ENCODE measurements at regions not wholly inside any gene's neighbourhood (a gene's known extent, or its start where the extent isn't known, plus 50 kb on each side); places are given as distances from the start of the nearest gene placed in this dataset.
"Not testable (repeated sequence)": the region's sequence is repeated elsewhere in the genome, so short reads cannot be mapped to it uniquely, and the experiment has no call there.

- H3K9me3 Mint-ChIP-seq = peaks cover 7% of the 10 kb centered on the region
- intact Hi-C loops (cut with micrococcal nuclease) = no loop called here
These were observed 194.8 kb upstream of the FBXL7 start for GRCh38 chr5:15304914-15305834.

GRCh38 chr5:15304066-15304731 lies 195.8 kb upstream of the FBXL7 start:
- no peak overlapping the region for H3K4me3 Mint-ChIP-seq
- H3K4me1 Mint-ChIP-seq (ENCODE audit: low read depth) = no peaks in the 10 kb centered on the region
- peaks cover 12% of the 10 kb centered on the region for H3K9me3 Mint-ChIP-seq
- DNase-seq (ENCODE audit: low spot score) = no peak
- intact Hi-C loops (cut with micrococcal nuclease) = no loop called here
- H3K36me3 Mint-ChIP-seq (ENCODE audit: low read depth) = no peaks in the 10 kb centered on the region
- H3K27ac Mint-ChIP-seq = no peak overlapping the region
- no peaks in the 10 kb centered on the region for H3K27me3 Mint-ChIP-seq (ENCODE audit: insufficient read depth)

More at GRCh38 chr5:15304914-15305834, 194.8 kb upstream of the FBXL7 start:
- no peak overlapping the region for H3K4me3 Mint-ChIP-seq
- DNase-seq (ENCODE audit: low spot score) = no peak
- H3K36me3 Mint-ChIP-seq (ENCODE audit: low read depth) = no peaks in the 10 kb centered on the region
- no peaks in the 10 kb centered on the region for H3K27me3 Mint-ChIP-seq (ENCODE audit: insufficient read depth)
- no peak overlapping the region for H3K27ac Mint-ChIP-seq
- H3K4me1 Mint-ChIP-seq (ENCODE audit: low read depth) = no peaks in the 10 kb centered on the region

GRCh38 chr5:15300141-15300540 lies 199.8 kb upstream of the FBXL7 start:
- DNase-seq (ENCODE audit: low spot score) = no peak
- intact Hi-C loops (cut with micrococcal nuclease) = no loop called here
- Mint-ChIP-seq H3K4me3 (no peak overlapping the region), H3K27me3 (ENCODE audit: insufficient read depth) (no peaks in the 10 kb centered on the region), H3K36me3 (ENCODE audit: low read depth) (no peaks in the 10 kb centered on the region), H3K9me3 (peaks cover 9% of the 10 kb centered on the region), H3K27ac (no peak overlapping the region), H3K4me1 (ENCODE audit: low read depth) (no peaks in the 10 kb centered on the region)

GRCh38 chr5:15290953-15291352 lies 209.0 kb upstream of the FBXL7 start:
- Mint-ChIP-seq H3K36me3 (ENCODE audit: low read depth) (no peaks in the 10 kb centered on the region), H3K4me3 (no peak overlapping the region), H3K4me1 (ENCODE audit: low read depth) (no peaks in the 10 kb centered on the region), H3K27me3 (ENCODE audit: insufficient read depth) (no peaks in the 10 kb centered on the region), H3K27ac (no peak overlapping the region), H3K9me3 (peaks cover 20% of the 10 kb centered on the region)
- no peak for DNase-seq (ENCODE audit: low spot score)
- intact Hi-C loops (cut with micrococcal nuclease) = no loop called here

GRCh38 chr5:15286650-15287049 lies 213.3 kb upstream of the FBXL7 start:
- no peak overlapping the region for H3K4me3 Mint-ChIP-seq
- no peak for DNase-seq (ENCODE audit: low spot score)
- H3K4me1 Mint-ChIP-seq (ENCODE audit: low read depth) = no peaks in the 10 kb centered on the region
- no peaks in the 10 kb centered on the region for H3K27me3 Mint-ChIP-seq (ENCODE audit: insufficient read depth)
- intact Hi-C loops (cut with micrococcal nuclease) = no loop called here
- peaks cover 7% of the 10 kb centered on the region for H3K9me3 Mint-ChIP-seq
- no peak overlapping the region for H3K27ac Mint-ChIP-seq
- H3K36me3 Mint-ChIP-seq (ENCODE audit: low read depth) = no peaks in the 10 kb centered on the region

GRCh38 chr5:15285901-15286583 lies 213.9 kb upstream of the FBXL7 start:
- H3K36me3 Mint-ChIP-seq (ENCODE audit: low read depth) = no peaks in the 10 kb centered on the region
- H3K27ac Mint-ChIP-seq = no peak overlapping the region
- H3K27me3 Mint-ChIP-seq (ENCODE audit: insufficient read depth) = no peaks in the 10 kb centered on the region
- no peaks in the 10 kb centered on the region for H3K4me1 Mint-ChIP-seq (ENCODE audit: low read depth)
- intact Hi-C loops (cut with micrococcal nuclease) = no loop called here
- no peak for DNase-seq (ENCODE audit: low spot score)
- H3K4me3 Mint-ChIP-seq = no peak overlapping the region
- peaks cover 3% of the 10 kb centered on the region for H3K9me3 Mint-ChIP-seq

- no peak overlapping the region for H3K27ac Mint-ChIP-seq
- no peak for DNase-seq (ENCODE audit: low spot score)
- no peaks in the 10 kb centered on the region for H3K9me3 Mint-ChIP-seq
- no peaks in the 10 kb centered on the region for H3K27me3 Mint-ChIP-seq (ENCODE audit: insufficient read depth)
- no peaks in the 10 kb centered on the region for H3K36me3 Mint-ChIP-seq (ENCODE audit: low read depth)
- H3K4me1 Mint-ChIP-seq (ENCODE audit: low read depth) = no peaks in the 10 kb centered on the region
- intact Hi-C loops (cut with micrococcal nuclease) = no loop called here
- H3K4me3 Mint-ChIP-seq = no peak overlapping the region
These were observed 215.3 kb upstream of the FBXL7 start for GRCh38 chr5:15284706-15285105.

GRCh38 chr5:15283076-15283475 lies 216.9 kb upstream of the FBXL7 start:
- no peaks in the 10 kb centered on the region for H3K27me3 Mint-ChIP-seq (ENCODE audit: insufficient read depth)
- H3K4me3 Mint-ChIP-seq = no peak overlapping the region
- intact Hi-C loops (cut with micrococcal nuclease) = no loop called here
- DNase-seq (ENCODE audit: low spot score) = no peak
- H3K9me3 Mint-ChIP-seq = no peaks in the 10 kb centered on the region
- no peak overlapping the region for H3K27ac Mint-ChIP-seq
- no peaks in the 10 kb centered on the region for H3K36me3 Mint-ChIP-seq (ENCODE audit: low read depth)
- no peaks in the 10 kb centered on the region for H3K4me1 Mint-ChIP-seq (ENCODE audit: low read depth)

GRCh38 chr5:15282611-15283010 lies 217.4 kb upstream of the FBXL7 start:
- Mint-ChIP-seq H3K36me3 (ENCODE audit: low read depth) (no peaks in the 10 kb centered on the region), H3K4me3 (no peak overlapping the region), H3K27me3 (ENCODE audit: insufficient read depth) (no peaks in the 10 kb centered on the region), H3K9me3 (no peaks in the 10 kb centered on the region), H3K27ac (no peak overlapping the region), H3K4me1 (ENCODE audit: low read depth) (no peaks in the 10 kb centered on the region)
- intact Hi-C loops (cut with micrococcal nuclease) = no loop called here
- no peak for DNase-seq (ENCODE audit: low spot score)

- H3K9me3 Mint-ChIP-seq = peaks cover 24% of the 10 kb centered on the region
- intact Hi-C loops (cut with micrococcal nuclease); H3K27me3 Mint-ChIP-seq (ENCODE audit: insufficient read depth); H3K27ac Mint-ChIP-seq; H3K4me1 Mint-ChIP-seq (ENCODE audit: low read depth); H3K4me3 Mint-ChIP-seq; DNase-seq (ENCODE audit: low spot score); H3K36me3 Mint-ChIP-seq (ENCODE audit: low read depth): not testable (repeated sequence)
These were observed 228.4 kb upstream of the FBXL7 start for GRCh38 chr5:15271596-15271995.

- H3K27ac Mint-ChIP-seq = no peak overlapping the region
- peaks cover 25% of the 10 kb centered on the region for H3K9me3 Mint-ChIP-seq
- no peak overlapping the region for H3K4me3 Mint-ChIP-seq
- no peaks in the 10 kb centered on the region for H3K4me1 Mint-ChIP-seq (ENCODE audit: low read depth)
- H3K36me3 Mint-ChIP-seq (ENCODE audit: low read depth) = no peaks in the 10 kb centered on the region
- intact Hi-C loops (cut with micrococcal nuclease) = no loop called here
- H3K27me3 Mint-ChIP-seq (ENCODE audit: insufficient read depth) = no peaks in the 10 kb centered on the region
- DNase-seq (ENCODE audit: low spot score) = no peak
These were observed 232.0 kb upstream of the FBXL7 start for GRCh38 chr5:15267966-15268365.

- no peak for DNase-seq (ENCODE audit: low spot score)
- H3K9me3 Mint-ChIP-seq = peaks cover 25% of the 10 kb centered on the region
- H3K4me1 Mint-ChIP-seq (ENCODE audit: low read depth) = no peaks in the 10 kb centered on the region
- H3K36me3 Mint-ChIP-seq (ENCODE audit: low read depth) = no peaks in the 10 kb centered on the region
- no peaks in the 10 kb centered on the region for H3K27me3 Mint-ChIP-seq (ENCODE audit: insufficient read depth)
- no peak overlapping the region for H3K27ac Mint-ChIP-seq
- H3K4me3 Mint-ChIP-seq = no peak overlapping the region
- intact Hi-C loops (cut with micrococcal nuclease) = no loop called here
These were observed 233.1 kb upstream of the FBXL7 start for GRCh38 chr5:15266841-15267240.

- no peaks in the 10 kb centered on the region for H3K27me3 Mint-ChIP-seq (ENCODE audit: insufficient read depth)
- H3K4me1 Mint-ChIP-seq (ENCODE audit: low read depth) = no peaks in the 10 kb centered on the region
- no peak for DNase-seq (ENCODE audit: low spot score)
- no peaks in the 10 kb centered on the region for H3K36me3 Mint-ChIP-seq (ENCODE audit: low read depth)
- peaks cover 24% of the 10 kb centered on the region for H3K9me3 Mint-ChIP-seq
- intact Hi-C loops (cut with micrococcal nuclease) = no loop called here
- no peak overlapping the region for H3K4me3 Mint-ChIP-seq
- H3K27ac Mint-ChIP-seq = no peak overlapping the region
These were observed 233.8 kb upstream of the FBXL7 start for GRCh38 chr5:15266229-15266628.
